K562 (cell line): ENCODE measurements at regions not wholly inside any gene's neighbourhood (a gene's known extent, or its start where the extent isn't known, plus 50 kb on each side); places are given as distances from the start of the nearest gene placed in this dataset.

Experiments used
- ATAC-seq: fragments of 200-7000 bp; cut with Tn5 transposase; 3 replicates; pipeline ENCODE4 v1.9.1; 2020; ENCODE audit warnings: moderate library complexity
- BruUV-seq: library from RNA; stranded (reverse); fragments of 400-500 nt; replicated peaks from 2 replicates; lab custom pipeline; 2021; lab: Mats Ljungman, UMichigan
- CTCF ChIA-PET: fragments of 300-600 bp; formaldehyde crosslinking; extraction: SDS; loops from one replicate; lab custom pipeline; 2021; ENCODE audit warnings: low intra/inter-chr PET ratio; lab: Yijun Ruan, JAX
- POLR2A ChIA-PET: fragments of 300-600, 350-650 bp; sonication (Branson Sonifier 250); formaldehyde crosslinking; extraction: SDS; loops from one replicate; lab custom pipeline; 2021; ENCODE audit warnings: antibody characterized with exemption, inconsistent platforms; lab: Yijun Ruan, JAX
- DNase-seq, 4 experiments: peaks; one replicate each; pipeline versions ENCODE4 v3.0.0 to v3.0.0-alpha.2; 2011 to 2018; ENCODE audit warnings: low spot score in 3 of 4, mixed read lengths in 3 of 4; ENCODE audit errors: extremely low read depth in 1 of 4
- FAIRE-seq: peaks from 2 replicates; lab custom pipeline; 2011; peaks lifted over from hg19 to GRCh38; lab: Jason Lieb, UNC
- H2AFZ ChIP-seq: 2 replicates; pipeline ENCODE4 v1.6.0; 2011; ENCODE audit warnings: low read depth, low read length, control low read depth, inconsistent platforms
- H3K27ac ChIP-seq: fragments of 200-600 bp; 3 replicates; pipeline ENCODE4 v1.8.0; 2011; ENCODE audit warnings: low read depth, mild to moderate bottlenecking, control low read depth, inconsistent platforms, low read length, moderate library complexity, mixed read lengths; ENCODE audit errors: extremely low read depth
- H3K27me3 ChIP-seq, 2 experiments: fragments of 300-600 bp in 1 of 2; 2 replicates in 1 of 2; 3 replicates in 1 of 2; pipeline versions ENCODE4 v1.6.0 to v1.8.0; 2011; ENCODE audit warnings: inconsistent platforms in 2 of 2, low read length in 2 of 2, mild to moderate bottlenecking in 1 of 2, mixed read lengths in 1 of 2, moderate library complexity in 1 of 2; ENCODE audit not compliant: control insufficient read depth in 2 of 2, insufficient read depth in 2 of 2
- H3K36me3 ChIP-seq: fragments of 300-600 bp; 3 replicates; pipeline ENCODE4 v1.8.0; 2011; ENCODE audit warnings: mild to moderate bottlenecking, low read length, inconsistent platforms; ENCODE audit not compliant: control insufficient read depth, insufficient read depth
- H3K4me1 ChIP-seq, 2 experiments: fragments of 200-600 bp in 1 of 2; replicated peaks in 1 of 2; 2 replicates in 1 of 2; 3 replicates in 1 of 2; pipeline versions ENCODE4 v1.5.1 to v1.8.0; 2011; ENCODE audit warnings: inconsistent platforms in 2 of 2, low read length in 2 of 2, mild to moderate bottlenecking in 1 of 2, mixed read lengths in 1 of 2, moderate library complexity in 1 of 2; ENCODE audit not compliant: control insufficient read depth in 2 of 2, insufficient read depth in 2 of 2
- H3K4me2 ChIP-seq: 2 replicates; pipeline ENCODE4 v1.6.1; 2011; ENCODE audit warnings: low read length, control low read depth, inconsistent platforms, mixed read lengths; ENCODE audit not compliant: insufficient read depth
- H3K4me3 ChIP-seq: fragments of 200-600 bp; sonication (generic), shearing (Covaris generic); 2 replicates; pipeline ENCODE4 v1.5.1; 2016; ENCODE audit warnings: control low read depth, inconsistent platforms
- H3K79me2 ChIP-seq: fragments of 200-600 bp; 3 replicates; pipeline ENCODE4 v1.8.0; 2011; ENCODE audit warnings: low read length, inconsistent platforms; ENCODE audit not compliant: control insufficient read depth, insufficient read depth
- H3K9ac ChIP-seq, 2 experiments: 2 replicates each; pipeline versions ENCODE4 v1.6.0 to v1.6.1; 2011; ENCODE audit warnings: low read depth in 2 of 2, low read length in 2 of 2, control low read depth in 1 of 2, inconsistent platforms in 1 of 2, mild to moderate bottlenecking in 1 of 2, mixed read lengths in 1 of 2; ENCODE audit not compliant: insufficient read depth in 1 of 2
- H3K9me1 ChIP-seq: one replicate; pipeline ENCODE4 v1.6.0; 2011; ENCODE audit warnings: inconsistent platforms, mild to moderate bottlenecking, low read length, moderate library complexity; ENCODE audit not compliant: control insufficient read depth, insufficient read depth
- H3K9me3 ChIP-seq: replicated peaks from 2 replicates; pipeline ENCODE4 v1.5.1; 2011; ENCODE audit warnings: low read depth, low read length, inconsistent platforms; ENCODE audit not compliant: control insufficient read depth, insufficient read depth
- H4K20me1 ChIP-seq: replicated peaks from 2 replicates; pipeline ENCODE4 v1.6.1; 2011; ENCODE audit warnings: low read length, inconsistent platforms, mixed read lengths; ENCODE audit not compliant: control insufficient read depth, insufficient read depth
- ARID1B ChIP-seq: fragments of 450-650 bp; IDR thresholded peaks from 2 replicates; pipeline ENCODE4 v1.6.1; 2016; ENCODE audit warnings: antibody characterized with exemption, mild to moderate bottlenecking, inconsistent platforms
- XRCC4 ChIP-seq: IDR thresholded peaks from one replicate; pipeline ENCODE4 v1.6.1; 2011; ENCODE audit not compliant: insufficient read depth, insufficient read length; ENCODE audit errors: extremely low read depth
- ZKSCAN8 ChIP-seq: fragments of 200-800 bp; sonication (Bioruptor generic); IDR thresholded peaks from 2 replicates; pipeline ENCODE4 v1.6.1; 2016; ENCODE audit warnings: missing genetic modification characterization, missing compliant biosample characterization
- WGBS: fragments of 100-300 bp; shearing (Covaris generic); methylation state at CpG from one replicate; pipeline ENCODE4 v1.1.6; 2016; ENCODE audit warnings: low coverage, mixed read lengths; ENCODE audit not compliant: insufficient coverage; ENCODE audit errors: missing lambda C conversion rate; 5-methylcytosine and 5-hydroxymethylcytosine counted together
- in situ Hi-C: fragments of 300-500 bp; cut with MboI; formaldehyde crosslinking; loops from 4 replicates; pipeline ENCODE4 v1.15.0; 2018; ENCODE audit warnings: inconsistent platforms, mixed read lengths
- intact Hi-C: fragments of 100-400 bp; cut with micrococcal nuclease; formaldehyde crosslinking; loops from 2 replicates; pipeline ENCODE4 v1.14.2; 2022
- TF ChIP-seq, protein P1 (sequence below), 2 experiments: fragments of 450-650 bp; IDR thresholded peaks; 2 replicates each; pipeline ENCODE4 v1.6.1; 2018; ENCODE audit warnings: mild to moderate bottlenecking in 2 of 2, low read depth in 1 of 2; ENCODE audit not compliant: partially characterized antibody in 2 of 2

DNA sequence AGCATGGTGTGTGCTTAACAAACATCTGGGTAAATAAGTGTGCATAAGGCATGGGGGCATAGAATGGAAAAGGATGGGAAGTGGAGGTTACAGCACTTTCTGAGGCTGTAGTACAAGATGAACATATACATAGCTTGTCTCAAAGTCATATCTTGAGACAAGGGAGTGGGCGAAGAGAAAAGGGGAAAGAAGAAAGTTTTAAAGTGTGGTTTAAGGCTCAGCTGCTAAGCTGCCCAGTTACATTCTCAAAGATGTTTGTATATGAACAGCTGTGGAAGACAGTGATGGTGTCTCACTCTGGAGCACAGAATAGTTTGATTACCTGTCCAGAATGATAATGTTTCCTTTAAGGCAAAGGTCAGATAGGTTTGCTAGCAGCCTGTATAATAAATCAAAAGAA lies 61.9 kb upstream of the LANCL2 start:
- FAIRE-seq, result no peak
- TF ChIP-seq ARID1B (no peak), ZKSCAN8 (no peak), XRCC4 (no peak)
- TF ChIP-seq, protein P1, sequence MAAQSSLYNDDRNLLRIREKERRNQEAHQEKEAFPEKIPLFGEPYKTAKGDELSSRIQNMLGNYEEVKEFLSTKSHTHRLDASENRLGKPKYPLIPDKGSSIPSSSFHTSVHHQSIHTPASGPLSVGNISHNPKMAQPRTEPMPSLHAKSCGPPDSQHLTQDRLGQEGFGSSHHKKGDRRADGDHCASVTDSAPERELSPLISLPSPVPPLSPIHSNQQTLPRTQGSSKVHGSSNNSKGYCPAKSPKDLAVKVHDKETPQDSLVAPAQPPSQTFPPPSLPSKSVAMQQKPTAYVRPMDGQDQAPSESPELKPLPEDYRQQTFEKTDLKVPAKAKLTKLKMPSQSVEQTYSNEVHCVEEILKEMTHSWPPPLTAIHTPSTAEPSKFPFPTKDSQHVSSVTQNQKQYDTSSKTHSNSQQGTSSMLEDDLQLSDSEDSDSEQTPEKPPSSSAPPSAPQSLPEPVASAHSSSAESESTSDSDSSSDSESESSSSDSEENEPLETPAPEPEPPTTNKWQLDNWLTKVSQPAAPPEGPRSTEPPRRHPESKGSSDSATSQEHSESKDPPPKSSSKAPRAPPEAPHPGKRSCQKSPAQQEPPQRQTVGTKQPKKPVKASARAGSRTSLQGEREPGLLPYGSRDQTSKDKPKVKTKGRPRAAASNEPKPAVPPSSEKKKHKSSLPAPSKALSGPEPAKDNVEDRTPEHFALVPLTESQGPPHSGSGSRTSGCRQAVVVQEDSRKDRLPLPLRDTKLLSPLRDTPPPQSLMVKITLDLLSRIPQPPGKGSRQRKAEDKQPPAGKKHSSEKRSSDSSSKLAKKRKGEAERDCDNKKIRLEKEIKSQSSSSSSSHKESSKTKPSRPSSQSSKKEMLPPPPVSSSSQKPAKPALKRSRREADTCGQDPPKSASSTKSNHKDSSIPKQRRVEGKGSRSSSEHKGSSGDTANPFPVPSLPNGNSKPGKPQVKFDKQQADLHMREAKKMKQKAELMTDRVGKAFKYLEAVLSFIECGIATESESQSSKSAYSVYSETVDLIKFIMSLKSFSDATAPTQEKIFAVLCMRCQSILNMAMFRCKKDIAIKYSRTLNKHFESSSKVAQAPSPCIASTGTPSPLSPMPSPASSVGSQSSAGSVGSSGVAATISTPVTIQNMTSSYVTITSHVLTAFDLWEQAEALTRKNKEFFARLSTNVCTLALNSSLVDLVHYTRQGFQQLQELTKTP (IDR thresholded peaks at IDR 0.05; ENCODE audit: low read depth in 1 of 2, partially characterized antibody in 2 of 2), result no peak
- Histone ChIP-seq H3K27me3 (peaks cover 0 to 4% of the 10 kb centered on the region in 2 experiments; a peak in 3 of 5 replicates), H3K27ac (no peak overlapping the region), H3K36me3 (no peaks in the 10 kb centered on the region), H3K4me3 (no peak overlapping the region), H3K9me3 (no peaks in the 10 kb centered on the region), H3K9me1 (no peaks in the 10 kb centered on the region), H3K4me2 (no peak overlapping the region), H4K20me1 (no peaks in the 10 kb centered on the region), H2AFZ (no peak overlapping the region), H3K9ac (no peak overlapping the region), H3K79me2 (no peaks in the 10 kb centered on the region), H3K4me1 (no peaks in the 10 kb centered on the region)
- intact Hi-C loops, result no loop called here
- no peak for DNase-seq
- ATAC-seq, result no peak
- no TSS peak for BruUV-seq
- CTCF ChIA-PET, result no interaction called here
- 13% methylated on average over 1 of the region's 1 CpG for WGBS
- in situ Hi-C loops, result no loop called here
- POLR2A ChIA-PET, result interaction anchor here (0.6 kb wide), 1 partner anchor 22 kb away, joined by 3 read pairs; no protein-coding TSS in a partner anchor
